IMR-90 (cell line): ENCODE measurements at regions not wholly inside any gene's neighbourhood (a gene's known extent, or its start where the extent isn't known, plus 50 kb on each side); places are given as distances from the start of the nearest gene placed in this dataset.
A peak's percentile ranks its signal among the peaks of the same experiment; 100 is the strongest.

Experiments
- ATAC-seq: fragments of 200-7000 bp; cut with Tn5 transposase; 2 replicates; pipeline ENCODE4 v1.9.1; 2020; ENCODE audit warnings: low read depth, mild to moderate bottlenecking, moderate library complexity
- BruUV-seq: library from RNA; stranded (reverse); fragments of 400-500 nt; replicated peaks from 2 replicates; lab custom pipeline; 2021; lab: Mats Ljungman, UMichigan
- CTCF ChIA-PET: fragments of 300-600 bp; formaldehyde crosslinking; extraction: SDS; loops from one replicate; lab custom pipeline; 2021; ENCODE audit warnings: antibody characterized with exemption; lab: Yijun Ruan, JAX
- POLR2A ChIA-PET: fragments of 300-600 bp; sonication (Branson Sonifier 250); formaldehyde crosslinking; loops from one replicate; lab custom pipeline; 2022; ENCODE audit warnings: antibody characterized with exemption; ENCODE audit not compliant: unreplicated experiment; lab: Charles Lee
- DNase-seq: peaks from one replicate; pipeline ENCODE4 v3.0.0; 2013
- H2AFZ ChIP-seq: replicated peaks from 2 replicates; pipeline ENCODE3; 2013; ENCODE audit warnings: low read length, mild to moderate bottlenecking; ENCODE audit not compliant: poor library complexity
- H2AK5ac ChIP-seq: 2 replicates; pipeline ENCODE4 v1.6.1; 2013; ENCODE audit warnings: low read depth, low read length, inconsistent platforms
- H2AK9ac ChIP-seq: replicated peaks from 2 replicates; pipeline ENCODE3; 2013; ENCODE audit warnings: mild to moderate bottlenecking, low read depth, low read length, moderate library complexity; ENCODE audit not compliant: poor library complexity
- H2BK120ac ChIP-seq: 2 replicates; pipeline ENCODE4 v1.6.1; 2013; ENCODE audit warnings: low read depth, low read length, inconsistent platforms
- H2BK15ac ChIP-seq: 3 replicates; pipeline ENCODE4 v1.6.1; 2013; ENCODE audit warnings: low read depth, low read length, inconsistent platforms
- H2BK20ac ChIP-seq: 2 replicates; pipeline ENCODE4 v1.6.1; 2013; ENCODE audit warnings: low read depth, mild to moderate bottlenecking, inconsistent platforms, low read length, moderate library complexity
- H2BK5ac ChIP-seq: 2 replicates; pipeline ENCODE4 v1.6.1; 2013; ENCODE audit warnings: mild to moderate bottlenecking, low read depth, low read length, inconsistent platforms; ENCODE audit not compliant: poor library complexity, severe bottlenecking
- H3K14ac ChIP-seq: replicated peaks from 2 replicates; pipeline ENCODE4 v1.6.1; 2013; ENCODE audit warnings: low read depth, low read length, inconsistent platforms
- H3K18ac ChIP-seq: 2 replicates; pipeline ENCODE4 v1.6.1; 2013; ENCODE audit warnings: low read depth, low read length, control low read depth
- H3K23ac ChIP-seq: 2 replicates; pipeline ENCODE4 v1.6.1; 2013; ENCODE audit warnings: low read depth, low read length, inconsistent platforms
- H3K27ac ChIP-seq: 2 replicates; pipeline ENCODE4 v1.5.1; 2013; ENCODE audit warnings: mild to moderate bottlenecking, control low read depth, low read length; ENCODE audit not compliant: insufficient read depth
- H3K27me3 ChIP-seq: 2 replicates; pipeline ENCODE4 v1.6.1; 2013; ENCODE audit warnings: low read length; ENCODE audit not compliant: control insufficient read depth, insufficient read depth
- H3K36me3 ChIP-seq: 2 replicates; pipeline ENCODE4 v1.6.1; 2013; ENCODE audit warnings: low read length, mixed read lengths; ENCODE audit not compliant: control insufficient read depth, insufficient read depth
- H3K4ac ChIP-seq: 2 replicates; pipeline ENCODE4 v1.6.1; 2013; ENCODE audit warnings: low read depth, low read length, inconsistent platforms
- H3K4me1 ChIP-seq: 2 replicates; pipeline ENCODE4 v1.6.1; 2013; ENCODE audit warnings: low read length, mixed read lengths; ENCODE audit not compliant: control insufficient read depth, insufficient read depth
- H3K4me2 ChIP-seq: 2 replicates; pipeline ENCODE4 v1.6.1; 2013; ENCODE audit warnings: low read depth, mild to moderate bottlenecking, control low read depth, low read length, moderate library complexity
- H3K4me3 ChIP-seq: 2 replicates; pipeline ENCODE4 v1.5.1; 2013; ENCODE audit warnings: low read depth, mild to moderate bottlenecking, control low read depth, low read length, moderate library complexity; ENCODE audit not compliant: insufficient read depth
- H3K56ac ChIP-seq: 2 replicates; pipeline ENCODE4 v1.6.1; 2013; ENCODE audit warnings: low read length, inconsistent platforms; ENCODE audit not compliant: insufficient read depth; ENCODE audit errors: extremely low read depth
- H3K79me1 ChIP-seq, 2 experiments: 2 replicates each; pipeline ENCODE4 v1.6.1; 2013; ENCODE audit warnings: low read length in 2 of 2, inconsistent platforms in 1 of 2, low read depth in 1 of 2
- H3K9ac ChIP-seq: 2 replicates; pipeline ENCODE4 v1.6.1; 2013; ENCODE audit warnings: low read depth, low read length, control low read depth
- H3K9me1 ChIP-seq: 2 replicates; pipeline ENCODE4 v1.6.1; 2013; ENCODE audit warnings: low read length, inconsistent platforms; ENCODE audit not compliant: insufficient read depth
- H3K9me3 ChIP-seq: 2 replicates; pipeline ENCODE4 v1.6.1; 2013; ENCODE audit warnings: low read length; ENCODE audit not compliant: control insufficient read depth, insufficient read depth
- H4K20me1 ChIP-seq: 2 replicates; pipeline ENCODE4 v1.6.1; 2013; ENCODE audit warnings: low read length, inconsistent platforms; ENCODE audit not compliant: insufficient read depth
- H4K5ac ChIP-seq: 2 replicates; pipeline ENCODE4 v1.6.1; 2013; ENCODE audit warnings: mild to moderate bottlenecking, low read depth, low read length, control low read depth
- H4K8ac ChIP-seq, 2 experiments: 2 replicates each; pipeline ENCODE4 v1.6.1; 2013; ENCODE audit warnings: low read depth in 2 of 2, low read length in 2 of 2, control low read depth in 1 of 2, inconsistent platforms in 1 of 2
- H4K91ac ChIP-seq: 2 replicates; pipeline ENCODE4 v1.6.1; 2013; ENCODE audit warnings: low read depth, low read length, inconsistent platforms; ENCODE audit not compliant: insufficient read depth
- BHLHE40 ChIP-seq: fragments of 150-350 bp; IDR thresholded peaks from 2 replicates; pipeline ENCODE4 v1.6.1; 2016; ENCODE audit warnings: mild to moderate bottlenecking, low read depth, low read length
- CEBPB ChIP-seq: IDR thresholded peaks from 2 replicates; pipeline ENCODE4 v1.6.1; 2012; ENCODE audit warnings: low read depth, low read length, improper control_type of control experiment
- CHD1 ChIP-seq: IDR thresholded peaks from 2 replicates; pipeline ENCODE4 v1.6.1; 2012; ENCODE audit warnings: low read depth, low read length, improper control_type of control experiment
- CTCF ChIP-seq: conservative IDR thresholded peaks from 2 replicates; pipeline ENCODE4 v1.5.1; 2012; ENCODE audit warnings: mild to moderate bottlenecking, low read depth, low read length, improper control_type of control experiment
- ELK1 ChIP-seq: fragments of 150-350 bp; IDR thresholded peaks from 2 replicates; pipeline ENCODE4 v1.6.1; 2016; ENCODE audit warnings: low read depth, mild to moderate bottlenecking, low read length, moderate library complexity, borderline replicate concordance
- FOS ChIP-seq: fragments of 150-350 bp; IDR thresholded peaks from 2 replicates; pipeline ENCODE4 v1.6.1; 2016; ENCODE audit warnings: low read depth, low read length
- MAFK ChIP-seq: IDR thresholded peaks from 2 replicates; pipeline ENCODE4 v1.6.1; 2012; ENCODE audit warnings: low read depth, low read length, improper control_type of control experiment
- MAZ ChIP-seq: IDR thresholded peaks from 2 replicates; pipeline ENCODE4 v1.6.1; 2012; ENCODE audit warnings: low read depth, mild to moderate bottlenecking, low read length, improper control_type of control experiment, moderate library complexity, borderline replicate concordance
- MXI1 ChIP-seq: IDR thresholded peaks from 2 replicates; pipeline ENCODE4 v1.6.1; 2012; ENCODE audit warnings: low read depth, mild to moderate bottlenecking, low read length, moderate library complexity, borderline replicate concordance
- NFE2L2 ChIP-seq: fragments of 150-350 bp; IDR thresholded peaks from 2 replicates; pipeline ENCODE4 v1.6.1; 2016; ENCODE audit warnings: low read depth, mild to moderate bottlenecking, low read length
- POLR2A ChIP-seq: IDR thresholded peaks from 2 replicates; pipeline ENCODE4 v1.6.1; 2012; ENCODE audit warnings: mild to moderate bottlenecking, low read depth, low read length
- RAD21 ChIP-seq: IDR thresholded peaks from 2 replicates; pipeline ENCODE4 v1.6.1; 2012; ENCODE audit warnings: low read length, improper control_type of control experiment
- RCOR1 ChIP-seq: IDR thresholded peaks from 2 replicates; pipeline ENCODE4 v1.6.1; 2012; ENCODE audit warnings: mild to moderate bottlenecking, low read length, improper control_type of control experiment; ENCODE audit not compliant: insufficient replicate concordance
- RFX5 ChIP-seq: IDR thresholded peaks from 2 replicates; pipeline ENCODE4 v1.8.0; 2012; ENCODE audit warnings: low read depth, mild to moderate bottlenecking, low read length, moderate library complexity
- SMC3 ChIP-seq: fragments of 150-350 bp; IDR thresholded peaks from 2 replicates; pipeline ENCODE4 v1.6.1; 2016; ENCODE audit warnings: low read depth, mild to moderate bottlenecking, antibody characterized with exemption, low read length, moderate library complexity
- USF2 ChIP-seq: fragments of 150-350 bp; IDR thresholded peaks from 2 replicates; pipeline ENCODE4 v1.6.1; 2017; ENCODE audit warnings: mild to moderate bottlenecking, antibody characterized with exemption, low read length, low read depth
- WGBS, 2 experiments: methylation state at CpG; one replicate each; pipeline versions ENCODE4 v1.1.5 to v1.1.7; 2013; ENCODE audit warnings: missing lambda C conversion rate in 2 of 2; ENCODE audit not compliant: insufficient read length in 1 of 2; ENCODE audit errors: extremely low coverage in 2 of 2; 5-methylcytosine and 5-hydroxymethylcytosine counted together
- dilution Hi-C: fragments of 300-500 bp; cut with HindIII; formaldehyde crosslinking; loops from one replicate; pipeline ENCODE4 v1.14.3; 2018; ENCODE audit warnings: low sequenced_read_pairs; ENCODE audit not compliant: unreplicated experiment
- in situ Hi-C: fragments of 300-500 bp; cut with MboI; formaldehyde crosslinking; loops from 3 replicates; pipeline ENCODE4 v1.14.3; 2019; ENCODE audit warnings: low sequenced_read_pairs, inconsistent platforms, mixed read lengths
- intact Hi-C: fragments of 100-400 bp; cut with micrococcal nuclease; formaldehyde crosslinking; loops from 2 replicates; pipeline ENCODE4 v1.10.0; 2022

- intact Hi-C loops = no loop called here
- in situ Hi-C loops = loop anchor here (25.0 kb wide), 1 partner anchor 695 kb away; no protein-coding TSS in a partner anchor
- ATAC-seq (no peak), DNase-seq (peak; percentile 83)
- Histone ChIP-seq H3K9ac (no peak overlapping the region), H2BK120ac (0 out of 2 replicates have a peak overlapping the region, but pooled peaks have one; percentile 35), H3K4ac (peak overlapping the region; percentile 71; the same call in 1 of the 2 replicates), H3K4me1 (peaks cover 27% of the 10 kb centered on the region), H3K36me3 (peaks cover 2% of the 10 kb centered on the region), H3K18ac (peak overlapping the region; percentile 97; the same call in 1 of the 2 replicates), H2AK5ac (peak overlapping the region; percentile 91; the same call in 1 of the 2 replicates), H3K9me3 (no peaks in the 10 kb centered on the region), H3K4me2 (no peak overlapping the region), H3K56ac (no peak overlapping the region), H3K9me1 (peaks cover 17% of the 10 kb centered on the region), H3K79me1 (peaks cover 40 to 60% of the 10 kb centered on the region in 2 experiments), H3K23ac (peak overlapping the region; percentile 36; the same call in 1 of the 2 replicates), H3K4me3 (no peak overlapping the region), H4K5ac (no peak overlapping the region; the same call in 1 of the 2 replicates), H2BK5ac (peak overlapping the region; percentile 75), H4K8ac (peak overlapping the region; percentile 55 to 81; a peak in 3 of 4 replicates), H4K91ac (no peak overlapping the region), H2BK15ac (peak overlapping the region; percentile 34; the same call in 1 of the 3 replicates), H2AFZ (no peak overlapping the region), H3K14ac (peak overlapping the region; percentile 57; the same call in 1 of the 2 replicates), H2BK20ac (peak overlapping the region; percentile 29; the same call in 1 of the 2 replicates), H4K20me1 (no peaks in the 10 kb centered on the region), H2AK9ac (no peak overlapping the region), H3K27me3 (no peaks in the 10 kb centered on the region), H3K27ac (no peak overlapping the region)
- no CpG with 5 or more reads among the region's 1 CpG for WGBS, 2 experiments
- no TSS peak for BruUV-seq
- dilution Hi-C loops = no loop called here
- ChIA-PET POLR2A (no interaction called here), CTCF (no interaction called here)
- TF ChIP-seq RAD21 (no peak), SMC3 (no peak), FOS (no peak), BHLHE40 (no peak), POLR2A (no peak), CEBPB (no peak), MAFK (no peak), CTCF (no peak), MXI1 (no peak), RCOR1 (no peak), ELK1 (no peak), RFX5 (no peak), CHD1 (no peak), MAZ (no peak), NFE2L2 (no peak), USF2 (no peak)
Measured at GRCh38 chr6:71392276-71392675, 103.7 kb downstream of the OGFRL1 start.
